ENCODE measurements at regions not wholly inside any gene's neighbourhood (a gene's known extent, or its start where the extent isn't known, plus 50 kb on each side); places are given as distances from the start of the nearest gene placed in this dataset.
A peak's percentile ranks its signal among the peaks of the same experiment; 100 is the strongest.

- TF ChIP-seq, protein P1, sequence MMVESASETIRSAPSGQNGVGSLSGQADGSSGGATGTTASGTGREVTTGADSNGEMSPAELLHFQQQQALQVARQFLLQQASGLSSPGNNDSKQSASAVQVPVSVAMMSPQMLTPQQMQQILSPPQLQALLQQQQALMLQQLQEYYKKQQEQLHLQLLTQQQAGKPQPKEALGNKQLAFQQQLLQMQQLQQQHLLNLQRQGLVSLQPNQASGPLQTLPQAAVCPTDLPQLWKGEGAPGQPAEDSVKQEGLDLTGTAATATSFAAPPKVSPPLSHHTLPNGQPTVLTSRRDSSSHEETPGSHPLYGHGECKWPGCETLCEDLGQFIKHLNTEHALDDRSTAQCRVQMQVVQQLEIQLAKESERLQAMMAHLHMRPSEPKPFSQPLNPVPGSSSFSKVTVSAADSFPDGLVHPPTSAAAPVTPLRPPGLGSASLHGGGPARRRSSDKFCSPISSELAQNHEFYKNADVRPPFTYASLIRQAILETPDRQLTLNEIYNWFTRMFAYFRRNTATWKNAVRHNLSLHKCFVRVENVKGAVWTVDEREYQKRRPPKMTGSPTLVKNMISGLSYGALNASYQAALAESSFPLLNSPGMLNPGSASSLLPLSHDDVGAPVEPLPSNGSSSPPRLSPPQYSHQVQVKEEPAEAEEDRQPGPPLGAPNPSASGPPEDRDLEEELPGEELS (CRISPR knock-in tag; IDR thresholded peaks at IDR 0.05) = 0 out of 2 replicates have a peak, but pooled peaks have one; percentile 10
- TF ChIP-seq KAT2B (IDR thresholded peaks at IDR 0.05; ENCODE audit: borderline replicate concordance, low read depth, low read length) (no peak), NFIC (IDR thresholded peaks at IDR 0.05; ENCODE audit: low read length) (peak; percentile 65; the same call in 1 of the 2 replicates), SP140L (CRISPR knock-in tag; IDR thresholded peaks at IDR 0.05; ENCODE audit: borderline replicate concordance) (no peak), HNRNPH1 (optimal IDR thresholded peaks at IDR 0.05; ENCODE audit: low read depth, low read length) (no peak), WIZ (CRISPR knock-in tag; IDR thresholded peaks at IDR 0.05) (no peak), SP1 (IDR thresholded peaks at IDR 0.05) (no peak), SP1 (CRISPR knock-in tag; IDR thresholded peaks at IDR 0.05) (no peak), MXD1 (CRISPR knock-in tag; IDR thresholded peaks at IDR 0.05) (no peak), ZNF549 (CRISPR knock-in tag; IDR thresholded peaks at IDR 0.05) (no peak), SSRP1 (CRISPR knock-in tag; IDR thresholded peaks at IDR 0.05) (no peak), NFAT5 (CRISPR knock-in tag; IDR thresholded peaks at IDR 0.05) (no peak), MED1 (CRISPR knock-in tag; IDR thresholded peaks at IDR 0.05) (peak; percentile 36; the same call in 1 of the 2 replicates), NR2C2 (CRISPR knock-in tag; IDR thresholded peaks at IDR 0.05; ENCODE audit: borderline replicate concordance) (no peak), MEF2D (CRISPR knock-in tag; IDR thresholded peaks at IDR 0.05) (no peak), SAP130 (CRISPR knock-in tag; IDR thresholded peaks at IDR 0.05; ENCODE audit: low read depth) (peak; percentile 36; the same call in 1 of the 2 replicates)
- TF ChIP-seq, protein P2, sequence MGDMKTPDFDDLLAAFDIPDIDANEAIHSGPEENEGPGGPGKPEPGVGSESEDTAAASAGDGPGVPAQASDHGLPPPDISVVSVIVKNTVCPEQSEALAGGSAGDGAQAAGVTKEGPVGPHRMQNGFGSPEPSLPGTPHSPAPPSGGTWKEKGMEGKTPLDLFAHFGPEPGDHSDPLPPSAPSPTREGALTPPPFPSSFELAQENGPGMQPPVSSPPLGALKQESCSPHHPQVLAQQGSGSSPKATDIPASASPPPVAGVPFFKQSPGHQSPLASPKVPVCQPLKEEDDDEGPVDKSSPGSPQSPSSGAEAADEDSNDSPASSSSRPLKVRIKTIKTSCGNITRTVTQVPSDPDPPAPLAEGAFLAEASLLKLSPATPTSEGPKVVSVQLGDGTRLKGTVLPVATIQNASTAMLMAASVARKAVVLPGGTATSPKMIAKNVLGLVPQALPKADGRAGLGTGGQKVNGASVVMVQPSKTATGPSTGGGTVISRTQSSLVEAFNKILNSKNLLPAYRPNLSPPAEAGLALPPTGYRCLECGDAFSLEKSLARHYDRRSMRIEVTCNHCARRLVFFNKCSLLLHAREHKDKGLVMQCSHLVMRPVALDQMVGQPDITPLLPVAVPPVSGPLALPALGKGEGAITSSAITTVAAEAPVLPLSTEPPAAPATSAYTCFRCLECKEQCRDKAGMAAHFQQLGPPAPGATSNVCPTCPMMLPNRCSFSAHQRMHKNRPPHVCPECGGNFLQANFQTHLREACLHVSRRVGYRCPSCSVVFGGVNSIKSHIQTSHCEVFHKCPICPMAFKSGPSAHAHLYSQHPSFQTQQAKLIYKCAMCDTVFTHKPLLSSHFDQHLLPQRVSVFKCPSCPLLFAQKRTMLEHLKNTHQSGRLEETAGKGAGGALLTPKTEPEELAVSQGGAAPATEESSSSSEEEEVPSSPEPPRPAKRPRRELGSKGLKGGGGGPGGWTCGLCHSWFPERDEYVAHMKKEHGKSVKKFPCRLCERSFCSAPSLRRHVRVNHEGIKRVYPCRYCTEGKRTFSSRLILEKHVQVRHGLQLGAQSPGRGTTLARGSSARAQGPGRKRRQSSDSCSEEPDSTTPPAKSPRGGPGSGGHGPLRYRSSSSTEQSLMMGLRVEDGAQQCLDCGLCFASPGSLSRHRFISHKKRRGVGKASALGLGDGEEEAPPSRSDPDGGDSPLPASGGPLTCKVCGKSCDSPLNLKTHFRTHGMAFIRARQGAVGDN (CRISPR knock-in tag; IDR thresholded peaks at IDR 0.05) = peak; percentile 20; the same call in 1 of the 2 replicates
- TF ChIP-seq, protein P3, sequence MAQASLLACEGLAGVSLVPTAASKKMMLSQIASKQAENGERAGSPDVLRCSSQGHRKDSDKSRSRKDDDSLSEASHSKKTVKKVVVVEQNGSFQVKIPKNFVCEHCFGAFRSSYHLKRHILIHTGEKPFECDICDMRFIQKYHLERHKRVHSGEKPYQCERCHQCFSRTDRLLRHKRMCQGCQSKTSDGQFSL (CRISPR knock-in tag; IDR thresholded peaks at IDR 0.05) = no peak
Observed at GRCh38 chr17:73697872-73698271, 53.6 kb upstream of the SDK2 start (continued).

Measured in HepG2 (cell line).